ENCODE measurements at regions not wholly inside any gene's neighbourhood (a gene's known extent, or its start where the extent isn't known, plus 50 kb on each side); places are given as distances from the start of the nearest gene placed in this dataset.
"Not testable (repeated sequence)": the region's sequence is repeated elsewhere in the genome, so short reads cannot be mapped to it uniquely, and the experiment has no call there.

DNA sequence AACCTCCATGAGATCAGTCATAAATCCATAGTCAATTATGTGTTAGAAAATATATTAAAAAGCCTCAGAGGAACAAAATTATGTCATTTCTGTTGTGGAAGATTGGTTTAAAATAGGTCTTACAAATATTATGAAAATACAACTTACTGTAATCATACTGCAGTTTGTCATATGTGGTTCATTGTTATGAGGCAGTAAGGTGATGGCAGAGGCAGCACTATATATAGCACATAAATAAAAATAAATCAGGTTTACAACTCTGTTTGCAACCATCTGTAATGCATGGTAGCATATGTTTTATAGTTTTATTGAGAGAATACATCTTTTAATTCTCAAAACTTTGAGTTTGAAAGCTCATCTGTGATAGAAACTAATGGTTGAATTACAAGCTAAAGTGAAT, 651.4 kb downstream of the PCDH11X start:
- H3K27ac ChIP-seq (ENCODE audit: low read depth, low read length); H4K20me1 ChIP-seq (ENCODE audit: insufficient read depth, low read length); H2AFZ ChIP-seq (ENCODE audit: low read length): not testable (repeated sequence)

DNA sequence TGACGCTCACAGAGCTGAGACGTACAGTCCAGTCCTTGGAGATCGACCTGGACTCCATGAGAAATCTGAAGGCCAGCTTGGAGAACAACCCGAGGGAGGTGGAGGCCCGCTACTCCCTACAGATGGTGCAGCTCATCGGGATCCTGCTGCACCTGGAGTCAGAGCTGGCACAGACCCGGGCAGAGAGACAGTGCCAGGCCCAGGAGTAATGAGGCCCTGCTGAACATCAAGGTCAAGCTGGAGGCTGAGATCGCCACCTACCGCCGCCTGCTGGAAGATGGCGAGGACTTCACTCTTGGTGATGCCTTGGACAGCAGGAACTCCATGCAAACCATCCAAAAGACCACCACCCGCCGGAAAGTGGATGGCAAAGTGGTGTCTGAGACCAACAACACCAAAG, 681.4 kb downstream of the PCDH11X start:
- H3K4me1 ChIP-seq (ENCODE audit: insufficient read depth, low read length); H3K79me2 ChIP-seq (ENCODE audit: insufficient read depth, low read length); DNase-seq (ENCODE audit: insufficient read length, low spot score, missing footprints); H3K36me3 ChIP-seq (ENCODE audit: insufficient read depth, low read length); H4K20me1 ChIP-seq (ENCODE audit: insufficient read depth, low read length); H3K27me3 ChIP-seq (ENCODE audit: insufficient read depth, low read length); H3K4me2 ChIP-seq (ENCODE audit: insufficient read depth, low read length); H2AFZ ChIP-seq (ENCODE audit: low read length); H3K4me3 ChIP-seq (ENCODE audit: insufficient read depth, low read length); H3K9me3 ChIP-seq (ENCODE audit: low read depth, low read length); H3K27ac ChIP-seq (ENCODE audit: low read depth, low read length): not testable (repeated sequence)

More for the DNA sequence above, 651.4 kb downstream of the PCDH11X start:
- H3K4me1 ChIP-seq (ENCODE audit: insufficient read depth, low read length); H3K4me3 ChIP-seq (ENCODE audit: insufficient read depth, low read length); H3K4me2 ChIP-seq (ENCODE audit: insufficient read depth, low read length); H3K9me3 ChIP-seq (ENCODE audit: low read depth, low read length); H3K36me3 ChIP-seq (ENCODE audit: insufficient read depth, low read length); H3K27me3 ChIP-seq (ENCODE audit: insufficient read depth, low read length); DNase-seq (ENCODE audit: insufficient read length, low spot score, missing footprints); H3K79me2 ChIP-seq (ENCODE audit: insufficient read depth, low read length): not testable (repeated sequence)

DNA sequence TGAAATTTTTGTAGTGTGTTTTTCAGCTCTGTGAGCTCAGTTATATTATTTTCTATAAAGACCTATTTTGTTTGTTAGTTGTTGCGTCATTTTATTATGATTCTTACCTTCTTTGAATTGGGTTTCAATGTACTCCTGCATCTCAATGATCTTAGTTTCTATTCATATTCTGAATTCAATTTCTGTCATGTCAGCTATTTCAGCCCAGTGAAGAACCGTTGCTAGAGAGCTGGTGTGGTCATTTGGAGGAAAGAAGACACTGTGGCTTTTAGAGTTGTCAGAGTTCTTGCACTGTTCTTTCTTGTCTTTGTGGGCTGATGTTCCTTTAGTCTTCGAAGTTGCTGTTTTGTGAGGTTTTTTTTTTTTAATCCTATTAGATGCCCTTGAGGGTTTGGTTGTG, 701.0 kb downstream of the PCDH11X start:
- H3K4me1 ChIP-seq (ENCODE audit: insufficient read depth, low read length); H3K27ac ChIP-seq (ENCODE audit: low read depth, low read length); H4K20me1 ChIP-seq (ENCODE audit: insufficient read depth, low read length); H3K4me2 ChIP-seq (ENCODE audit: insufficient read depth, low read length); H3K9me3 ChIP-seq (ENCODE audit: low read depth, low read length); H3K79me2 ChIP-seq (ENCODE audit: insufficient read depth, low read length); H3K36me3 ChIP-seq (ENCODE audit: insufficient read depth, low read length); H3K27me3 ChIP-seq (ENCODE audit: insufficient read depth, low read length); DNase-seq (ENCODE audit: insufficient read length, low spot score, missing footprints); H2AFZ ChIP-seq (ENCODE audit: low read length); H3K4me3 ChIP-seq (ENCODE audit: insufficient read depth, low read length): not testable (repeated sequence)

DNA sequence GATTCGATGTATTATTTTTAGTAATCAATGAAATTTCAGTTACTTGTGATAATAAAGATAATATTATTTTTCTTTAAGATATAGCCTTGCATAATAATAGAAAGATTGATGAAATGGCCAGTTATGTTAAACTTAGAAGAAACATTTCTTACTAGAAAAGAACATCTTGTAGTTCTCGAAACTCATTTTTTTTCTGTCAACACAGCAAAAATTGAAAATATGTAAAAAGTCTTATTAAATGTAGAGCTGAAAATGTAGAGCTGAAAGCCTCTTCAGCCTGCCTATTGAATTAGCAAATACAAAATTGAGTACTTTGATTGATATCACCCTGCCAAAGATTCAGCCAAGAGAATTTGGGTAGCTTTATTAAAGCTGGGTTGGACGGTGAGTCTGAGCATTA, 706.3 kb downstream of the PCDH11X start:
- H3K27me3 ChIP-seq (ENCODE audit: insufficient read depth, low read length); H3K4me3 ChIP-seq (ENCODE audit: insufficient read depth, low read length); H3K9me3 ChIP-seq (ENCODE audit: low read depth, low read length); DNase-seq (ENCODE audit: insufficient read length, low spot score, missing footprints); H3K27ac ChIP-seq (ENCODE audit: low read depth, low read length); H4K20me1 ChIP-seq (ENCODE audit: insufficient read depth, low read length); H3K4me2 ChIP-seq (ENCODE audit: insufficient read depth, low read length); H3K4me1 ChIP-seq (ENCODE audit: insufficient read depth, low read length); H3K79me2 ChIP-seq (ENCODE audit: insufficient read depth, low read length); H3K36me3 ChIP-seq (ENCODE audit: insufficient read depth, low read length); H2AFZ ChIP-seq (ENCODE audit: low read length): not testable (repeated sequence)

DNA sequence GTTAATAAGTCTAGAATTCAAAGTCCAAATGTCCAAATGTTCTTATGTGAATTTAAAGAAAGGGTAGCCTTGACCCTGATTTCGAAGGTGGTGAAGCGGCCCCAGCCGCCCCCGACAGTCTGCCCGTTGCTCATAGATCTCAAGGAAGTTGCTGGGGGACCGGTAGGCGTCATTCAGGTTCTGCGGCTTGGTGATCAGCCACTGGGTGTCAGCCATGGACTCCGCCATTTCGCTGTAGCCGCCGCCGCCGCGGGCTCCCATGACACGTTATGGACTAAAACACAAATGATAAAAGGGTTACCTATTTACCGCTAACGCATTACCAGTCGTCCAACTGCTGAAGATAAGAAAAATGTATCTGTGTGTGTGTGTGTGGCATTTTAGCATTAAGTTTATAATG, 736.1 kb downstream of the PCDH11X start:
- not testable (repeated sequence) for H3K9me3 ChIP-seq (ENCODE audit: low read depth, low read length); H3K27ac ChIP-seq (ENCODE audit: low read depth, low read length); H3K36me3 ChIP-seq (ENCODE audit: insufficient read depth, low read length); H4K20me1 ChIP-seq (ENCODE audit: insufficient read depth, low read length); H3K4me2 ChIP-seq (ENCODE audit: insufficient read depth, low read length); H3K79me2 ChIP-seq (ENCODE audit: insufficient read depth, low read length); H3K4me3 ChIP-seq (ENCODE audit: insufficient read depth, low read length); DNase-seq (ENCODE audit: insufficient read length, low spot score, missing footprints); H2AFZ ChIP-seq (ENCODE audit: low read length); H3K27me3 ChIP-seq (ENCODE audit: insufficient read depth, low read length); H3K4me1 ChIP-seq (ENCODE audit: insufficient read depth, low read length)

DNA sequence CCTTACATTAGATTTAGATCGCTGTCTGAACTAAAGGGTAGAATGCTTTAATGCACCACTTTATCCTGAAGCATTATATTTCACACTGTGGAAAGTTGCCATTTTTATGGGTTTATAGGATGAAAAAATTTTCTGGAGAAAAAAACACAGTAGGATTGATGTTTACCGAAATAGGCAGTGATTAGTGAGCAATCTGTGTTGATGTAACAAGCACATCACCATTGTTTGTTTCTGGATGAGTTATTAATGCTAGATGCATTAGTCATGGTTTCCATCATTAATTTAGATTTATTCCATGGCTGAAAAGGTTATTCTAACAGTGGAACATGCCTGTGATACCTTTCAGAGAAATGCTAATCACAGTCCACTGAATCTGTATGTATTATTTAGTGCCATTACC, 749.8 kb downstream of the PCDH11X start:
- H3K79me2 ChIP-seq (ENCODE audit: insufficient read depth, low read length); H3K36me3 ChIP-seq (ENCODE audit: insufficient read depth, low read length); H3K27ac ChIP-seq (ENCODE audit: low read depth, low read length); H3K9me3 ChIP-seq (ENCODE audit: low read depth, low read length); H3K4me1 ChIP-seq (ENCODE audit: insufficient read depth, low read length); H3K27me3 ChIP-seq (ENCODE audit: insufficient read depth, low read length); H3K4me2 ChIP-seq (ENCODE audit: insufficient read depth, low read length); H2AFZ ChIP-seq (ENCODE audit: low read length); H3K4me3 ChIP-seq (ENCODE audit: insufficient read depth, low read length); DNase-seq (ENCODE audit: insufficient read length, low spot score, missing footprints); H4K20me1 ChIP-seq (ENCODE audit: insufficient read depth, low read length): not testable (repeated sequence)

DNA sequence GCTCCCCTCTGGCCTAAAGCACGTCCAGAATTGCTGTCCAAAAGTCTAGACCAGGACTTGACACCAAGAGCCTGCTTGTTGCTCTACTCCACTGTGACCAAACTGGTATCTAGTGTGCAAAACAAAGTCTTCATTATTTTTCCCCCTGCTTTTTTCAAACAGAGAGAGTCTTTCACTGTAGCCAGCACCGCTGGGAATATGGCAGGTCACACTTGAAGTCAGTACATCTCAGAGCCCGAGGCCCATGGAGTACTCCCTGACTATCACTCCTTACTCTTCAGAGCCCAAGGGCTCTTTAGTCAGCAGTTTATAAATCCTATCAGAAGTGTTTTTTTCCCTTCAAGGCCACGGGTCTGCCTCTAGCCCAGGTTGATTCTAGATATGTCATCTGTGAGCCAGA, 761.3 kb downstream of the PCDH11X start:
- not testable (repeated sequence) for H3K4me2 ChIP-seq (ENCODE audit: insufficient read depth, low read length); H3K4me1 ChIP-seq (ENCODE audit: insufficient read depth, low read length); H3K4me3 ChIP-seq (ENCODE audit: insufficient read depth, low read length); H2AFZ ChIP-seq (ENCODE audit: low read length); H3K36me3 ChIP-seq (ENCODE audit: insufficient read depth, low read length); H3K79me2 ChIP-seq (ENCODE audit: insufficient read depth, low read length); H3K9me3 ChIP-seq (ENCODE audit: low read depth, low read length); H3K27me3 ChIP-seq (ENCODE audit: insufficient read depth, low read length); H4K20me1 ChIP-seq (ENCODE audit: insufficient read depth, low read length); DNase-seq (ENCODE audit: insufficient read length, low spot score, missing footprints); H3K27ac ChIP-seq (ENCODE audit: low read depth, low read length)

DNA sequence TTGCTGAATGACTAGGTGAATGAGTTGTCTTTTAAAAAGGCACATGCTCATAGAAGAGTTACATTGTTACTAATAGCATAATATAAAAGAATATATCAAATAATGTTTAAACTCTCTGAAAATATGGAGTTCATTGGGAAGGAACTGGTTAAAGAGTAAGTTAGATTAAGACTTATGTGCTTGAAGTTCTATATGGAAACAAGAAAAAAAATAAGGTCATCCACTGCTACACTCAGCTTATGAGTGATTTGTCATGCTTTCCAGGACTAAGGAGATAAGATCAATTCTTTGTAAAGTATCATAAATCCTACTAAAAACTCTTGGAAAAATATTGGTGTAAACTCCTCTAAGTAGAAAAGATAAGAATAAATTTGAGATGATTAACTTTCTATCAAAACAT, 779.1 kb downstream of the PCDH11X start:
- H3K4me2 ChIP-seq (ENCODE audit: insufficient read depth, low read length); DNase-seq (ENCODE audit: insufficient read length, low spot score, missing footprints); H3K79me2 ChIP-seq (ENCODE audit: insufficient read depth, low read length); H3K27me3 ChIP-seq (ENCODE audit: insufficient read depth, low read length); H3K36me3 ChIP-seq (ENCODE audit: insufficient read depth, low read length); H3K4me1 ChIP-seq (ENCODE audit: insufficient read depth, low read length); H2AFZ ChIP-seq (ENCODE audit: low read length); H3K4me3 ChIP-seq (ENCODE audit: insufficient read depth, low read length); H3K9me3 ChIP-seq (ENCODE audit: low read depth, low read length); H3K27ac ChIP-seq (ENCODE audit: low read depth, low read length); H4K20me1 ChIP-seq (ENCODE audit: insufficient read depth, low read length): not testable (repeated sequence)

DNA sequence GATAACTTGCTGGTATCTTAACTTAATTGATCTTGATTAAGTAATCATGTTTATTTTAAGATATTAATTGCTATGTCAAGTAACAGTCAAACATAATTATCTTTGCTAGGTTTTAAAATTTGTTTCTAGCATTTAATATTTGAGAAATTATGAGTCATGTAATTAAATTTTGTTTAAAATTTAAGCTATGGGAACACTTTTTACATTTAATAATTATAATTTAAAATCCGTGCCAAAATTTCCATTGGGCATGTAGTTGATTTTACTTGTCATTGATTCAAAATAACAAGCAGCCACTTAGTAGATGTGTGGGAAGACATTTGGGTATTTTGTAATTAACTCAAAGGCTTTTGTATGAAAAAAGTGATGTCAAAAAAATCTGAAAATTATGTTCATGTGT, 779.6 kb downstream of the PCDH11X start:
- H2AFZ ChIP-seq (ENCODE audit: low read length); H3K27ac ChIP-seq (ENCODE audit: low read depth, low read length); H4K20me1 ChIP-seq (ENCODE audit: insufficient read depth, low read length); H3K9me3 ChIP-seq (ENCODE audit: low read depth, low read length); H3K4me1 ChIP-seq (ENCODE audit: insufficient read depth, low read length); H3K36me3 ChIP-seq (ENCODE audit: insufficient read depth, low read length); H3K79me2 ChIP-seq (ENCODE audit: insufficient read depth, low read length); H3K4me3 ChIP-seq (ENCODE audit: insufficient read depth, low read length); H3K27me3 ChIP-seq (ENCODE audit: insufficient read depth, low read length); DNase-seq (ENCODE audit: insufficient read length, low spot score, missing footprints); H3K4me2 ChIP-seq (ENCODE audit: insufficient read depth, low read length): not testable (repeated sequence)
